Thymus (tissue), 11 donors: ENCODE measurements at regions not wholly inside any gene's neighbourhood (a gene's known extent, or its start where the extent isn't known, plus 50 kb on each side); places are given as distances from the start of the nearest gene placed in this dataset.

Experiments
- DNase-seq, 9 donors: peaks; one replicate each; pipeline ENCODE4 v3.0.0-alpha.2; 2013; ENCODE audit warnings: low spot score in 9 of 9, low read depth in 6 of 9, missing footprints in 1 of 9
- H3K27ac ChIP-seq, 2 donors: one replicate each; pipeline ENCODE4 v1.5.1; 2013; ENCODE audit warnings: control low read depth in 1 of 2, low read depth in 1 of 2, low read length in 1 of 2, mild to moderate bottlenecking in 1 of 2, moderate library complexity in 1 of 2
- H3K27me3 ChIP-seq, 2 donors: one replicate each; pipeline ENCODE4 v1.5.1; 2013; ENCODE audit warnings: low read length in 1 of 2; ENCODE audit not compliant: control insufficient read depth in 2 of 2, insufficient read depth in 1 of 2
- H3K36me3 ChIP-seq, 2 donors: one replicate each; pipeline ENCODE4 v1.5.1; 2013; ENCODE audit warnings: low read length in 1 of 2, mild to moderate bottlenecking in 1 of 2, moderate library complexity in 1 of 2; ENCODE audit not compliant: control insufficient read depth in 2 of 2, insufficient read depth in 2 of 2
- H3K4me1 ChIP-seq, 2 donors: one replicate each; pipeline ENCODE4 v1.5.1; 2013; ENCODE audit warnings: low read length in 2 of 2; ENCODE audit not compliant: control insufficient read depth in 2 of 2, insufficient read depth in 2 of 2
- H3K4me3 ChIP-seq, 2 donors: one replicate each; pipeline ENCODE4 v1.5.1; 2013; ENCODE audit warnings: low read length in 2 of 2, control low read depth in 1 of 2, mild to moderate bottlenecking in 1 of 2
- H3K9me3 ChIP-seq, 2 donors: one replicate each; pipeline ENCODE4 v1.5.1; 2013; ENCODE audit warnings: low read length in 1 of 2, mild to moderate bottlenecking in 1 of 2; ENCODE audit not compliant: control insufficient read depth in 2 of 2, insufficient read depth in 1 of 2
- WGBS: extraction: QIAGEN DNeasy Blood & Tissue Kit; methylation state at CpG from one replicate; pipeline ENCODE4 v1.1.7; 2013; 5-methylcytosine and 5-hydroxymethylcytosine counted together
- donor health status: healthy.

DNA sequence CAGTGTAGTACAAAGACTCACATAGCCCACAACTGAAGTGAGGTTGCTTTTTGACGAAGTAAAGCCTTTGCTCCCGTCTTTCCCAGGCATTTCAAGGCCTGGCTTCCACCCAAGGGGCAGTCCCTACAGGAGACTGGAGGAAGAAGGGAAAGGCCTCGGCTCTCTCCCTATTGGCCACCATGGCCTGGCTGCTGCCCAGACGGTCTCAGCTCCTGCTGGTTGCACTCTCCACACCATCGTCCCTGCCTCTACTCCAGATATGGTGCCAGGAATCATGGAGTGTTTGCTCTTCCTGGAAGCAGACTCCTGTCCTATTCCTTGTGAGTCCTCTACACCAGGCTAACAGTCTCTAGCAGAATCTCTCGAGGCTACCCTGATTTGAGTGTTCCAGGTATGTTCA, 124.1 kb upstream of the UQCRFS1 start:
- no peaks in the 10 kb centered on the region for H3K36me3 ChIP-seq
- H3K9me3 ChIP-seq, result peaks cover 0 to 3% of the 10 kb centered on the region in 2 donors
- H3K4me1 ChIP-seq, result no peaks in the 10 kb centered on the region
- 80% methylated on average over 6 of the region's 6 CpGs for WGBS
- no peaks in the 10 kb centered on the region for H3K27me3 ChIP-seq
- H3K27ac ChIP-seq, result no peak overlapping the region
- H3K4me3 ChIP-seq, result no peak overlapping the region
- DNase-seq, result no peak

DNA sequence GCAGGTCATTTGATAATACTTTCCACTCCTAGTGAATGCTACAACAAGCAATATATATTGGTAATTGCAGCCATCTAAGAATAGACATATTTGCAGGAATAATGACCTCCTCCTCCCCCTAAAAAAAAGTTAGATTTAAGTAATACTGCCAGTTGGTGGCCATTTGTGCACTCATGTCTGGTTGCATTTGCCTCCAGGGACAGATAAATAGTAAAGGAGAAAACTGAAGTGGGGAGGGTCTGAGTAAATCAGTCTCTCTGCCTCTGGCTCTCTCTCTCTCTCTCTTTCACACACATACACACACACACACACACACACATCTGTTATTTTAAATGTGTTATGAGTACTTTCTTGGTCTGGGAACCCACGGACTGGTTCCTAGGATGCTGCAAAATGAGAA, 125.5 kb upstream of the UQCRFS1 start:
- 80% methylated on average over 1 of the region's 1 CpG for WGBS
- Histone ChIP-seq H3K27ac (no peak overlapping the region), H3K4me3 (no peak overlapping the region), H3K27me3 (no peaks in the 10 kb centered on the region), H3K36me3 (no peaks in the 10 kb centered on the region), H3K9me3 (peaks cover 0 to 3% of the 10 kb centered on the region in 2 donors), H3K4me1 (no peaks in the 10 kb centered on the region)
- DNase-seq, result no peak

DNA sequence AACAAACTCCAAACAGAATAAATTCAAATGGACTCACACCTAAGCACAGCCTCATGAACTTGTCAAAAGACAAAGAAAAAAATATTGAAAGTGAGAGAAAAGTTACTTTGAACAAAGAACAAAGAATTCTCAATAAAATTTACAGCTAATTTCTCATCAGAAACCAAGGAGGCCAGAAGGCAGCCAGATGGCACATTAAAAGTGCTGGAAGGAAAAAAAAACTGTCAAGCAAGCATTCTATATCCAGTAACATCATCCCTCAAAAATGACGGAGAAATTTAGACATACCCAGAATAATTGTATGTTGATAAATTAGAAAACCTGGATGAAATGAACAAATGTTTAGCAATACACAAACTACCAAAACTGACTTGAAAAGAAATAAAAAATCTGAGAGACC, 129.8 kb upstream of the UQCRFS1 start:
- 94% methylated on average over 1 of the region's 1 CpG for WGBS
- Histone ChIP-seq H3K4me3 (no peak overlapping the region), H3K36me3 (no peaks in the 10 kb centered on the region), H3K9me3 (no peaks in the 10 kb centered on the region), H3K27me3 (no peaks in the 10 kb centered on the region), H3K27ac (no peak overlapping the region), H3K4me1 (no peaks in the 10 kb centered on the region)
- no peak for DNase-seq

DNA sequence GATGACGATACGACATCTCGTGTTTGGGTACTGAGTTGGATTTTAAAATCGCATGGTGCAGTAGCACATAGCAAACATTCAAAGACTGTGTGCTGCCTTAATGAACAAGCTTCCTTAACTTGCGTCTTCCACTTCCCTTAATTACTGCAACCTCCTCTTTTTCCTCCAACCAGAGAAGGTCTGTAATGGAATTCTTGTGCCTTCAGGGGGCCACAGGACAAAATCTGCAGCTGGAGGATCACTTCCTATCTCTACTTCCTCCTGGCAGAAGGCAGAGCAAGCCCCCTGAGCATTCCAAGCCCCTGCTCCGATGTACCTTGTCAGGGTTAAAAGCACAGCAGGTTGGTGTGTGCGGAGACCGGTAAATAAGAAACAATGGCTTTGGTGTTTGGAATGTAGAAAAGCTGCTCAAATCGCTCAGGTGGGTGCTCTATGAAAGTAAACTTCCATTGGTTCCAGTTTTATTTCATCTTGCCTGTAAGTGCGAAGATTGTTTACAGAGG, 151.3 kb upstream of the UQCRFS1 start:
- no peak for DNase-seq
- H3K27me3 ChIP-seq, result peaks cover 0 to 2% of the 10 kb centered on the region in 2 donors
- H3K27ac ChIP-seq, result no peak overlapping the region
- no peaks in the 10 kb centered on the region for H3K4me1 ChIP-seq
- WGBS, result 59% methylated on average over 10 of the region's 10 CpGs
- H3K36me3 ChIP-seq, result no peaks in the 10 kb centered on the region
- H3K4me3 ChIP-seq, result no peak overlapping the region
- no peaks in the 10 kb centered on the region for H3K9me3 ChIP-seq

DNA sequence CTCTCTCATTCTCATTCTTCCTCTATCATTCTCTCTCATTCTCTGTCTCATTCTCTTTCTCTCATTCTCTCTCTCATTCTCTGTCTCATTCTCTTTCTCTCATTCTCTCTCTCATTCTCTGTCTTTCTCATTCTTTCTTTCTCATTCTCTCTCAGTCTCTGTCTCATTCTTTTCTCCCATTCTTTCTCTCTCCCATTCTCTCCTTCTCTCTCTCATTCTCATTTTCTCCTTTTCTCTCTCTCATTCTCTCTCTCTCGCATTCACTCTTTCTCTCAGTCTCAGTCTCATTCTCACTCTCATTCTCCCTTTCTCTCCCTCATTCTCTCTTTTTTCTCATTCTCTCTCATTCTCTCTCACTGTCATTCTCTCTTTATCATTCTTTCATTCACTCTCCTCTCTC, 152.0 kb upstream of the UQCRFS1 start:
- no peaks in the 10 kb centered on the region for H3K9me3 ChIP-seq
- WGBS, result 100% methylated on average over 1 of the region's 1 CpG
- H3K36me3 ChIP-seq, result no peaks in the 10 kb centered on the region
- no peaks in the 10 kb centered on the region for H3K4me1 ChIP-seq
- no peak for DNase-seq
- H3K27ac ChIP-seq, result no peak overlapping the region
- no peak overlapping the region for H3K4me3 ChIP-seq
- peaks cover 0 to 2% of the 10 kb centered on the region in 2 donors for H3K27me3 ChIP-seq

DNA sequence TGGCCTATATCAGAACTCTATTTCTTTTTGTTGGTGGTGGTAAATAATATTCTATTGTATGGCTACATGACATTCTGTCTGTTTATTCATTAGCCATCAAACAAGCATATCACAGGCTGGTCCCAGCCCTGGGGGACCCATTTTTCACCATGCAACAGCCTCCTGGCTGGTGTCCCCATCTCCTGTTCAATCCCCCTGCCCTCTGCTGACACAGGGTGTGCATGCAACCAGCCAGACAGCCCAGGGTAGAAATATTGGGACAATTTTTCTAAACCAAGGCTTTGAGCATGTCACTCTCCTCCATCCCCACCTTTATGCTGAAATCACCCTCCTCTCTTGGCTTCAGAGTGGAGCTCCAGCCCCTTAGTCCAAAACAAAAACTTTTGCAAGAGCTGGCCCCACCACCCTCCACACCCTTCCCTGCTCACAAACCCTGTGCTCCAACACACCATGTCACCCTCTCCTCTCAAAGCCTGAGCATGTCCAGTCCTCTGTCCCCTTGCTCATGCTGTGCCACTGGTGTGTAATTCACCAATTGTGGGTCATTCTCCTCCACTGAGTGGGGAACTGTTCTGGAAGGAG, 153.0 kb upstream of the UQCRFS1 start:
- no peaks in the 10 kb centered on the region for H3K36me3 ChIP-seq
- no peak for DNase-seq
- no peaks in the 10 kb centered on the region for H3K4me1 ChIP-seq

DNA sequence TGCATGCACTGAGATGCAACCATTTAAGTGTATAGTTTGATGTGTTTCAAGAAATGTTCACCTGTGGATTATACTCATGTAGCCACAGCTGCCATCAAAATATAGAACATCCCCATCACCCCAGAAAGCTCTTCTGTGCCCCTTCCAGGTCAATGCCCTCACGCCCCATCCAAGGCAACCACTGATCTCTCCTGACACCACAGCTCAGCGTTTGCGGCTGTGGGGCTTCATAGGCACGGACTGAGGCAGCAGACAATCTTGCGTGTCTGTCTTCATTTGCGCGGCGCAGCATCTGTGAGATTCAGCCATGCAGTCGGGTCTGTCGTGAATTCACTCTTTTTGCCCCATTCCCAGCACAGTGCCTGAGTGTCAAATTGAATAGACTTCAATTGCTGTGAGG, 153.8 kb upstream of the UQCRFS1 start:
- DNase-seq, result no peak
- H3K36me3 ChIP-seq, result no peaks in the 10 kb centered on the region

More for the DNA sequence above, 153.0 kb upstream of the UQCRFS1 start:
- H3K27ac ChIP-seq, result no peak overlapping the region
- no peaks in the 10 kb centered on the region for H3K9me3 ChIP-seq
- H3K4me3 ChIP-seq, result no peak overlapping the region
- peaks cover 0 to 2% of the 10 kb centered on the region in 2 donors for H3K27me3 ChIP-seq

DNA sequence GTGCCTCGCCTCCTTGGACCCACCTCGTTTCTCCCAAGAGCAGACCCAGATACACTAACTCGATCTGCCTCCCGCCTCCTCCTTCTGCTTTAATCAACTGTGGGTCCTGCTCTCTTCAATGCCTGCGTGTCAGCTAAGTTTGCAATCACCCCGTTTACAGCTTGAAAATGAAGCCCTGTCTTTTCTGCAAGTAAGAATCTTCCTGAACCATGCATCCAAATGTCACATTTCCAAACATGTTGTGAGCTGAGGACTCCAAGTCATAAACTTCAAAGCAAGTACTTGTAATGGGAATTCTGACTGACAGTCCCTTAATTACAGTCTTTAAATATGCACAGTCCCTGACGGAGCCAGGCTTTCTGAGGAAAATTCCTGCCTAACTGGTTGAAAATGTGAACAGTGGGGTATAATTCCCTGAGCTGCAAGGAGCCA, 154.9 kb upstream of the UQCRFS1 start:
- no peak for DNase-seq
- Histone ChIP-seq H3K36me3 (no peaks in the 10 kb centered on the region), H3K9me3 (no peaks in the 10 kb centered on the region), H3K4me3 (no peak overlapping the region), H3K27ac (no peak overlapping the region), H3K4me1 (no peaks in the 10 kb centered on the region), H3K27me3 (peaks cover 0 to 2% of the 10 kb centered on the region in 2 donors)
- WGBS, result 36% methylated on average over 7 of the region's 7 CpGs

More for the DNA sequence above, 153.8 kb upstream of the UQCRFS1 start:
- 93% methylated on average over 10 of the region's 10 CpGs for WGBS
- no peaks in the 10 kb centered on the region for H3K9me3 ChIP-seq
- no peaks in the 10 kb centered on the region for H3K4me1 ChIP-seq
- H3K27me3 ChIP-seq, result peaks cover 0 to 2% of the 10 kb centered on the region in 2 donors
- no peak overlapping the region for H3K27ac ChIP-seq
- no peak overlapping the region for H3K4me3 ChIP-seq

DNA sequence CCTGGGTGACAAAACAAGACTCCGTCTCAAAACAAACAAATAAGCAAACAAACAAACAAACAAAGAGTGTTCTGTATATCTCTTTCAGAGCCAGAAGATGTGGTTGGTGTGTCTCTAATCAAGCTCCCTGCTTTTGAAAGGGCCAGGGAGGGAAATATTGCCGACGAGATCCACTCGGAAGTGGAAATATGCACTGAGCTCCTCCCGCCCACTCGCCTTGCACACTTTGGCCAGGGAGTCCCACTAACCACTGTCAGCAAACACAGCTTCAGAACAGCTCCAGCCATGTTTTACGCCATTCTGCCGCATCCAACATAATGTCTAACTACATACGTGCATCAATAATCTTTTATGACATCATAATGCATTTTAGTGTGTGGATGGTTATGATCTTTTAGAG, 155.5 kb upstream of the VSTM2B start:
- Histone ChIP-seq H3K4me1 (no peaks in the 10 kb centered on the region), H3K4me3 (no peak overlapping the region), H3K9me3 (no peaks in the 10 kb centered on the region), H3K27ac (no peak overlapping the region), H3K36me3 (no peaks in the 10 kb centered on the region), H3K27me3 (no peaks in the 10 kb centered on the region)
- no peak for DNase-seq
- 97% methylated on average over 9 of the region's 9 CpGs for WGBS
